HepG2 (cell line): ENCODE measurements at regions not wholly inside any gene's neighbourhood (a gene's known extent, or its start where the extent isn't known, plus 50 kb on each side); places are given as distances from the start of the nearest gene placed in this dataset.

Source experiments
- BCL3 ChIP-seq: sonication (generic); formaldehyde crosslinking; IDR thresholded peaks from 2 replicates; pipeline ENCODE4 v1.5.1; 2020; ENCODE audit warnings: mild to moderate bottlenecking, missing genetic modification reagents, moderate library complexity
- CCDC6 ChIP-seq: sonication (generic); formaldehyde crosslinking; IDR thresholded peaks from 2 replicates; pipeline ENCODE4 v1.8.1; 2022; ENCODE audit warnings: mild to moderate bottlenecking, missing genetic modification reagents, moderate library complexity
- CREM ChIP-seq, 2 experiments: sonication (generic) in 1 of 2; formaldehyde crosslinking in 1 of 2; IDR thresholded peaks; 2 replicates each; pipeline versions ENCODE4 v1.4.0 to v1.6.1; 2016 to 2020; ENCODE audit warnings: antibody characterized with exemption in 1 of 2, mild to moderate bottlenecking in 1 of 2, missing genetic modification reagents in 1 of 2
- GATAD2A ChIP-seq: IDR thresholded peaks from 2 replicates; pipeline ENCODE4 v1.6.1; 2016
- HNRNPLL ChIP-seq: fragments of 200-400 bp; formaldehyde crosslinking; IDR thresholded peaks from 2 replicates; pipeline ENCODE4 v1.6.1; 2017; ENCODE audit warnings: mild to moderate bottlenecking, low read depth, low read length; ENCODE audit not compliant: poor library complexity, severe bottlenecking
- KDM2A ChIP-seq: sonication (generic); formaldehyde crosslinking; IDR thresholded peaks from 2 replicates; pipeline ENCODE4 v1.4.0; 2020; ENCODE audit warnings: low read depth, missing genetic modification reagents, borderline replicate concordance
- MAF1 ChIP-seq: sonication (generic); formaldehyde crosslinking; IDR thresholded peaks from 2 replicates; pipeline ENCODE4 v1.5.0; 2020; ENCODE audit warnings: missing genetic modification reagents, borderline replicate concordance
- MEIS1 ChIP-seq: sonication (generic); formaldehyde crosslinking; IDR thresholded peaks from 2 replicates; pipeline ENCODE4 v1.9.0; 2021; ENCODE audit warnings: mild to moderate bottlenecking, missing genetic modification reagents, moderate library complexity, borderline replicate concordance
- MYNN ChIP-seq: sonication (generic); formaldehyde crosslinking; IDR thresholded peaks from 2 replicates; pipeline ENCODE4 v1.4.0; 2020; ENCODE audit warnings: mild to moderate bottlenecking, low read depth, missing genetic modification reagents
- NFE2 ChIP-seq: sonication (generic); formaldehyde crosslinking; IDR thresholded peaks from 2 replicates; pipeline ENCODE4 v1.4.0; 2020; ENCODE audit warnings: missing genetic modification reagents
- RELA ChIP-seq: sonication (generic); formaldehyde crosslinking; IDR thresholded peaks from 2 replicates; pipeline ENCODE4 v1.4.0; 2020; ENCODE audit warnings: missing genetic modification reagents
- SMARCE1 ChIP-seq: fragments of 450-650 bp; IDR thresholded peaks from 2 replicates; pipeline ENCODE4 v1.6.1; 2017; ENCODE audit warnings: borderline replicate concordance
- SNAPC4 ChIP-seq: sonication (generic); formaldehyde crosslinking; IDR thresholded peaks from 2 replicates; pipeline ENCODE4 v1.4.0; 2020; ENCODE audit warnings: mild to moderate bottlenecking, missing genetic modification reagents
- SNAPC5 ChIP-seq: sonication (generic); formaldehyde crosslinking; IDR thresholded peaks from 2 replicates; pipeline ENCODE4 v1.8.1; 2023; ENCODE audit warnings: mild to moderate bottlenecking, missing genetic modification reagents, borderline replicate concordance
- SRSF9 ChIP-seq: fragments of 200-400 bp; formaldehyde crosslinking; IDR thresholded peaks from 2 replicates; pipeline ENCODE4 v1.6.1; 2018; ENCODE audit warnings: borderline replicate concordance, mild to moderate bottlenecking, low read depth, low read length; ENCODE audit not compliant: insufficient read depth, poor library complexity, severe bottlenecking
- STAT5B ChIP-seq: sonication (generic); formaldehyde crosslinking; IDR thresholded peaks from 2 replicates; pipeline ENCODE4 v1.4.0; 2020; ENCODE audit warnings: missing genetic modification reagents
- ZBTB1 ChIP-seq: sonication (generic); formaldehyde crosslinking; IDR thresholded peaks from 2 replicates; pipeline ENCODE4 v1.4.0; 2020; ENCODE audit warnings: missing genetic modification reagents, borderline replicate concordance
- ZBTB39 ChIP-seq: sonication (generic); formaldehyde crosslinking; IDR thresholded peaks from 2 replicates; pipeline ENCODE4 v1.5.0; 2020; ENCODE audit warnings: missing genetic modification reagents
- ZBTB7A ChIP-seq: sonication (generic); formaldehyde crosslinking; IDR thresholded peaks from 2 replicates; pipeline ENCODE4 v1.8.0; 2022; ENCODE audit warnings: mild to moderate bottlenecking, missing genetic modification reagents
- ZNF567 ChIP-seq: sonication (generic); formaldehyde crosslinking; IDR thresholded peaks from 2 replicates; pipeline ENCODE4 v1.8.1; 2023; ENCODE audit warnings: mild to moderate bottlenecking, missing genetic modification reagents, borderline replicate concordance
- ZNF577 ChIP-seq: sonication (generic); formaldehyde crosslinking; IDR thresholded peaks from 2 replicates; pipeline ENCODE4 v1.4.0; 2020; ENCODE audit warnings: mild to moderate bottlenecking, low read depth, missing genetic modification reagents, borderline replicate concordance
- ZNF605 ChIP-seq: sonication (generic); formaldehyde crosslinking; IDR thresholded peaks from 2 replicates; pipeline ENCODE4 v1.8.0; 2022; ENCODE audit warnings: mild to moderate bottlenecking, missing genetic modification reagents
- ZNF672 ChIP-seq: sonication (generic); formaldehyde crosslinking; IDR thresholded peaks from 2 replicates; pipeline ENCODE4 v1.8.1; 2022; ENCODE audit warnings: missing genetic modification reagents

GRCh38 chr2:53104263-53104662, 663.3 kb upstream of the CHAC2 start (continued):
- TF ChIP-seq SNAPC4 (CRISPR knock-in tag): no peak
- no peak for TF ChIP-seq MEIS1
- no peak for TF ChIP-seq MAF1 (CRISPR knock-in tag)
- TF ChIP-seq SNAPC5 (CRISPR knock-in tag): no peak
- TF ChIP-seq ZNF577 (CRISPR knock-in tag): no peak
- TF ChIP-seq ZNF605 (CRISPR knock-in tag): no peak
- no peak for TF ChIP-seq STAT5B
- TF ChIP-seq MYNN (CRISPR knock-in tag): no peak
- TF ChIP-seq SMARCE1: no peak
- TF ChIP-seq CREM (IDR thresholded peaks at IDR 0.05): no peak; the same call in 1 of the 2 replicates
- no peak for TF ChIP-seq CREM (CRISPR knock-in tag; IDR thresholded peaks at IDR 0.05)
- TF ChIP-seq ZNF567 (CRISPR knock-in tag): no peak
- no peak for TF ChIP-seq BCL3 (CRISPR knock-in tag)
- TF ChIP-seq KDM2A (CRISPR knock-in tag): no peak
- no peak for TF ChIP-seq ZBTB7A (CRISPR knock-in tag)
- TF ChIP-seq SRSF9: no peak
- no peak for TF ChIP-seq CCDC6
- no peak for TF ChIP-seq RELA (CRISPR knock-in tag)
- no peak for TF ChIP-seq ZBTB39
- TF ChIP-seq GATAD2A (CRISPR knock-in tag): peak; percentile 92
- TF ChIP-seq ZBTB1 (CRISPR knock-in tag): no peak
- no peak for TF ChIP-seq HNRNPLL
- no peak for TF ChIP-seq ZNF672 (CRISPR knock-in tag)
- no peak for TF ChIP-seq NFE2 (CRISPR knock-in tag)
